Panc1 (cell line): ENCODE measurements at regions not wholly inside any gene's neighbourhood (a gene's known extent, or its start where the extent isn't known, plus 50 kb on each side); places are given as distances from the start of the nearest gene placed in this dataset.

Source experiments
- ATAC-seq: fragments of 200-7000 bp; cut with Tn5 transposase; 2 replicates; pipeline ENCODE4 v1.9.1; 2020; ENCODE audit warnings: mild to moderate bottlenecking, moderate library complexity
- BruUV-seq: library from RNA; stranded (reverse); fragments of 400-500 nt; replicated peaks from 2 replicates; lab custom pipeline; 2021; lab: Mats Ljungman, UMichigan
- CTCF ChIA-PET: fragments of 300-600 bp; sonication (Branson Sonifier 250); formaldehyde crosslinking; loops from one replicate; lab custom pipeline; 2022; ENCODE audit warnings: antibody characterized with exemption; lab: Charles Lee
- POLR2A ChIA-PET: fragments of 300-600 bp; sonication (Branson Sonifier 250); formaldehyde crosslinking; loops from one replicate; lab custom pipeline; 2022; ENCODE audit warnings: antibody characterized with exemption; lab: Charles Lee
- DNase-seq: peaks from one replicate; pipeline ENCODE4 v3.0.0-alpha.2; 2010; ENCODE audit warnings: low read depth, low spot score
- H3K27ac ChIP-seq: 2 replicates; pipeline ENCODE4 v1.5.1; 2011; ENCODE audit warnings: mild to moderate bottlenecking, low read length, inconsistent platforms
- H3K27me3 ChIP-seq: fragments of 200-500 bp; sonication (Bioruptor generic); 2 replicates; pipeline ENCODE4 v1.6.0; 2014; ENCODE audit warnings: low read length, inconsistent platforms; ENCODE audit not compliant: control insufficient read depth, insufficient read depth
- H3K36me3 ChIP-seq: fragments of 200-500 bp; sonication (Bioruptor generic); 2 replicates; pipeline ENCODE4 v1.5.1; 2014; ENCODE audit warnings: inconsistent platforms, mild to moderate bottlenecking, low read length, moderate library complexity; ENCODE audit not compliant: control insufficient read depth, insufficient read depth
- H3K4me1 ChIP-seq: 2 replicates; pipeline ENCODE4 v1.5.1; 2011; ENCODE audit warnings: inconsistent platforms, mild to moderate bottlenecking, low read length, moderate library complexity; ENCODE audit not compliant: control insufficient read depth, insufficient read depth
- H3K4me3 ChIP-seq, 2 experiments: 2 replicates each; pipeline ENCODE4 v1.5.1; 2011 to 2012; ENCODE audit warnings: low read depth in 2 of 2, low read length in 2 of 2, mild to moderate bottlenecking in 2 of 2, inconsistent platforms in 1 of 2, moderate library complexity in 1 of 2
- H3K9me3 ChIP-seq: fragments of 200-500 bp; sonication (Bioruptor generic); 2 replicates; pipeline ENCODE4 v1.5.1; 2014; ENCODE audit warnings: low read depth, mild to moderate bottlenecking, inconsistent platforms, low read length, moderate library complexity; ENCODE audit not compliant: control insufficient read depth, insufficient read depth
- POLR2AphosphoS5 ChIP-seq: IDR thresholded peaks from 2 replicates; pipeline ENCODE4 v1.6.1; 2012; ENCODE audit warnings: mild to moderate bottlenecking, low read depth, low read length, moderate library complexity
- SIN3A ChIP-seq: IDR thresholded peaks from 2 replicates; pipeline ENCODE4 v1.6.1; 2012; ENCODE audit warnings: low read depth, mild to moderate bottlenecking, low read length, moderate library complexity, borderline replicate concordance; ENCODE audit not compliant: insufficient read depth
- TCF7L2 ChIP-seq: IDR thresholded peaks from 2 replicates; pipeline ENCODE4 v1.6.1; 2011; ENCODE audit warnings: mild to moderate bottlenecking, low read depth, low read length, inconsistent platforms
- in situ Hi-C: cut with HindIII; loops from 2 replicates; pipeline ENCODE4 v1.10.0; 2016; ENCODE audit warnings: low sequenced_read_pairs, low pct_unique_long_range_greater_than_20kb
- intact Hi-C: fragments of 100-400 bp; cut with micrococcal nuclease; formaldehyde crosslinking; loops from one replicate; pipeline ENCODE4 v1.10.0; 2022; ENCODE audit not compliant: unreplicated experiment
- TF ChIP-seq, protein P1 (sequence below), 2 experiments: IDR thresholded peaks; 2 replicates each; pipeline ENCODE4 v1.6.1; 2011 to 2012; ENCODE audit warnings: low read depth in 2 of 2, control low read depth in 1 of 2, low read length in 1 of 2, mild to moderate bottlenecking in 1 of 2, moderate library complexity in 1 of 2; ENCODE audit not compliant: insufficient read depth in 1 of 2
- TF ChIP-seq, protein P2 (sequence below): fragments of 450-650 bp; IDR thresholded peaks from 2 replicates; pipeline ENCODE4 v1.5.1; 2017; ENCODE audit warnings: mild to moderate bottlenecking

DNA sequence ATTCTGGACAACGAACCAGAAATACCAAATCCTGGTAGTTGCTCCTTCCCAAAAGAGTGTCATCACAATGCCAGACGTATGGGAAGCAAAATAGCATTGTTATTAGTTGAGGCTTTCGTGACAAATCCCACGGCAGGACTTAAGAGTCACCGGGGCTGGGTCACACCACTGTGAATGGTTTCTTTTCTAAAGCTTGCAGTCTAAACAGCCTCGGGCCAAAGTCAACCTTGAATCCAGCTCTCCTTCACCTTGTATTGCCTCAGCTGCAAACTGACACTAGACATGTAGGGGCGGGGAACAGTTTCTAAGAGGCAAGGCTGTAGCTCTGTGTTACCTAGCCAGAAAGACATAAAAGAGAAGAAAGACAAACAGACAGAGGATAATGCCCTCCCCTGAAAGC, 734.8 kb downstream of the MED13L start:
- DNase-seq, result no peak
- no peak overlapping the region for H3K27ac ChIP-seq
- CTCF ChIA-PET, result no interaction called here
- H3K9me3 ChIP-seq, result no peaks in the 10 kb centered on the region
- no peaks in the 10 kb centered on the region for H3K36me3 ChIP-seq
- BruUV-seq, result no TSS peak
- TF ChIP-seq TCF7L2 (no peak), POLR2AphosphoS5 (no peak), SIN3A (no peak)
- TF ChIP-seq, protein P1, sequence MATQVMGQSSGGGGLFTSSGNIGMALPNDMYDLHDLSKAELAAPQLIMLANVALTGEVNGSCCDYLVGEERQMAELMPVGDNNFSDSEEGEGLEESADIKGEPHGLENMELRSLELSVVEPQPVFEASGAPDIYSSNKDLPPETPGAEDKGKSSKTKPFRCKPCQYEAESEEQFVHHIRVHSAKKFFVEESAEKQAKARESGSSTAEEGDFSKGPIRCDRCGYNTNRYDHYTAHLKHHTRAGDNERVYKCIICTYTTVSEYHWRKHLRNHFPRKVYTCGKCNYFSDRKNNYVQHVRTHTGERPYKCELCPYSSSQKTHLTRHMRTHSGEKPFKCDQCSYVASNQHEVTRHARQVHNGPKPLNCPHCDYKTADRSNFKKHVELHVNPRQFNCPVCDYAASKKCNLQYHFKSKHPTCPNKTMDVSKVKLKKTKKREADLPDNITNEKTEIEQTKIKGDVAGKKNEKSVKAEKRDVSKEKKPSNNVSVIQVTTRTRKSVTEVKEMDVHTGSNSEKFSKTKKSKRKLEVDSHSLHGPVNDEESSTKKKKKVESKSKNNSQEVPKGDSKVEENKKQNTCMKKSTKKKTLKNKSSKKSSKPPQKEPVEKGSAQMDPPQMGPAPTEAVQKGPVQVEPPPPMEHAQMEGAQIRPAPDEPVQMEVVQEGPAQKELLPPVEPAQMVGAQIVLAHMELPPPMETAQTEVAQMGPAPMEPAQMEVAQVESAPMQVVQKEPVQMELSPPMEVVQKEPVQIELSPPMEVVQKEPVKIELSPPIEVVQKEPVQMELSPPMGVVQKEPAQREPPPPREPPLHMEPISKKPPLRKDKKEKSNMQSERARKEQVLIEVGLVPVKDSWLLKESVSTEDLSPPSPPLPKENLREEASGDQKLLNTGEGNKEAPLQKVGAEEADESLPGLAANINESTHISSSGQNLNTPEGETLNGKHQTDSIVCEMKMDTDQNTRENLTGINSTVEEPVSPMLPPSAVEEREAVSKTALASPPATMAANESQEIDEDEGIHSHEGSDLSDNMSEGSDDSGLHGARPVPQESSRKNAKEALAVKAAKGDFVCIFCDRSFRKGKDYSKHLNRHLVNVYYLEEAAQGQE (IDR thresholded peaks at IDR 0.05; ENCODE audit: insufficient read depth in 1 of 2, low read depth in 2 of 2, low read length in 1 of 2), result no peak
- TF ChIP-seq, protein P2, sequence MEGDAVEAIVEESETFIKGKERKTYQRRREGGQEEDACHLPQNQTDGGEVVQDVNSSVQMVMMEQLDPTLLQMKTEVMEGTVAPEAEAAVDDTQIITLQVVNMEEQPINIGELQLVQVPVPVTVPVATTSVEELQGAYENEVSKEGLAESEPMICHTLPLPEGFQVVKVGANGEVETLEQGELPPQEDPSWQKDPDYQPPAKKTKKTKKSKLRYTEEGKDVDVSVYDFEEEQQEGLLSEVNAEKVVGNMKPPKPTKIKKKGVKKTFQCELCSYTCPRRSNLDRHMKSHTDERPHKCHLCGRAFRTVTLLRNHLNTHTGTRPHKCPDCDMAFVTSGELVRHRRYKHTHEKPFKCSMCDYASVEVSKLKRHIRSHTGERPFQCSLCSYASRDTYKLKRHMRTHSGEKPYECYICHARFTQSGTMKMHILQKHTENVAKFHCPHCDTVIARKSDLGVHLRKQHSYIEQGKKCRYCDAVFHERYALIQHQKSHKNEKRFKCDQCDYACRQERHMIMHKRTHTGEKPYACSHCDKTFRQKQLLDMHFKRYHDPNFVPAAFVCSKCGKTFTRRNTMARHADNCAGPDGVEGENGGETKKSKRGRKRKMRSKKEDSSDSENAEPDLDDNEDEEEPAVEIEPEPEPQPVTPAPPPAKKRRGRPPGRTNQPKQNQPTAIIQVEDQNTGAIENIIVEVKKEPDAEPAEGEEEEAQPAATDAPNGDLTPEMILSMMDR, result no peak
- intact Hi-C loops, result no loop called here
- no peaks in the 10 kb centered on the region for H3K4me1 ChIP-seq
- in situ Hi-C loops, result no loop called here
- no peak overlapping the region for H3K4me3 ChIP-seq
- H3K27me3 ChIP-seq, result no peaks in the 10 kb centered on the region; the same call in 1 of the 2 replicates
- ATAC-seq, result no peak
- POLR2A ChIA-PET, result no interaction called here

DNA sequence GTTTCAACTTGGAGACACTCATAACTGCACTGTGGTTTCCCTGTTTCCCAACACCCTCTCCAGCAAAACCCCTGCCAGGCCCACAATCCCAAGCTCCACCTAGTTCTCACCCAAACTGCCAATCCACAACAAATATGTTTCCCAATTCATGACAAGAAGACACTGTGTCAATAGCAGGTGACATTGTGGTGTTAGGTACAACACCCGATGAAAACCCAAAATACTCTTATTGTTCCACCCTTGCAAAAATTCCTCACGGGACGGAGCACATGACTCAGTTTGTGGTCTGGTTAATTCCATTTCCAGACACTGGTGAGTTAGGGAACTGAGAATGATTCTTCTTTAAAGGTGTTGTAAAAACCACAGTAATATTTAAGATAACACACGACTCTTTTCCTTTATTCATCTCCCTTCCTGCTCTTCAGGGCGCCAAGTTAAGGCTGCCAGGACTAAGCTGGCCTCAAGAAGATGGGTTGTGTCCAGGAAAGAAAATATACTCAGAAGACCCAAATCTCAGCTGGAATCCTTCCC, 735.5 kb downstream of the MED13L start:
- Histone ChIP-seq H3K4me1 (no peaks in the 10 kb centered on the region), H3K4me3 (no peak overlapping the region), H3K36me3 (no peaks in the 10 kb centered on the region), H3K27me3 (no peaks in the 10 kb centered on the region; the same call in 1 of the 2 replicates), H3K9me3 (no peaks in the 10 kb centered on the region), H3K27ac (no peak overlapping the region)
- in situ Hi-C loops, result no loop called here
- TF ChIP-seq POLR2AphosphoS5 (no peak), TCF7L2 (no peak)
- TF ChIP-seq, protein P1 (IDR thresholded peaks at IDR 0.05; ENCODE audit: insufficient read depth in 1 of 2, low read depth in 2 of 2, low read length in 1 of 2), result no peak
- intact Hi-C loops, result no loop called here
- BruUV-seq, result no TSS peak
- ATAC-seq (no peak), DNase-seq (no peak)
- POLR2A ChIA-PET, result no interaction called here
- CTCF ChIA-PET, result no interaction called here
